HT1080 (cell line): ENCODE measurements at regions not wholly inside any gene's neighbourhood (a gene's known extent, or its start where the extent isn't known, plus 50 kb on each side); places are given as distances from the start of the nearest gene placed in this dataset.
A peak's percentile ranks its signal among the peaks of the same experiment; 100 is the strongest.
"Not testable (repeated sequence)": the region's sequence is repeated elsewhere in the genome, so short reads cannot be mapped to it uniquely, and the experiment has no call there.

Experiments used
- DNase-seq: peaks from one replicate; pipeline ENCODE4 v3.0.0-alpha.2; 2015; ENCODE audit warnings: low read depth

DNA sequence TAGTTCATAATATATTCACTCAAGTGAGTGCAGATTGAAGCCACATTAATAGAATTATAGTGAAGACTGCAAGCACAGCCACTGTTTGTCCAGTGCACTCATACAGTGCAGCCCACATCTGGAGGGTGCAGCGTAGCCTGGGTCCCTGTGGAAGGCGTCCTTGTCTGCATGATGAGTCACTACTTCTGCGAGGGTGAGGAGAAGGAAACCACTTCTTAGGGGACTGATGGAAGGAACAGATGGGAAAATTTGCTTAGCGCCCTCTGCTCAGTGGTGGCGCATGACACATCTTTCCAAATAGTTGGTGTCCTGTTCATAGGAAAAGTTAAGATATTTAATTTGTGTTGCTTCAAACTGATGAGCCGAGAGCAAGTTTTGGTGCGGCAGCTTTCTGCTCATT is 330.4 kb upstream of the SMIM21 start:
- DNase-seq, result peak; percentile 61

DNA sequence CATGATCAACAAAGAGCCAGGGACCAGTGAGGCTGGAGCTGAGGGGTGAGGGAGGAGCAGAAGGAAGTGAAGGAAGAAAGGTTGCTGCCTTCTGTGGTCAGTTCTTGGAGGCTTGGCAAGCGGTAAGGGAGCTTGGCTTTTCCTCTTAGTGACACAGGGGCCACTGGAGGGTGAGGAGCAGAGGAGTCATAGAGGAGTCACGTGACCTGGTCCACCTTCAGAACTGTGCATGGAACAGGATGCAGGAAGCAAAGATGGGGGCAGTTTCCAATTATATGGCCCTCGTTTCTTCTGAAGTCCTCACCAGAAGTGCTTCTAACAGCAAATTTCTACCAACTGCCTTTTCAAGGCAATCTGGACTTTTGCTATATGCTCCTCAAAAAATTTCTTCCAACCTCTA is 326.9 kb upstream of the SMIM21 start:
- DNase-seq, result peak; percentile 35

DNA sequence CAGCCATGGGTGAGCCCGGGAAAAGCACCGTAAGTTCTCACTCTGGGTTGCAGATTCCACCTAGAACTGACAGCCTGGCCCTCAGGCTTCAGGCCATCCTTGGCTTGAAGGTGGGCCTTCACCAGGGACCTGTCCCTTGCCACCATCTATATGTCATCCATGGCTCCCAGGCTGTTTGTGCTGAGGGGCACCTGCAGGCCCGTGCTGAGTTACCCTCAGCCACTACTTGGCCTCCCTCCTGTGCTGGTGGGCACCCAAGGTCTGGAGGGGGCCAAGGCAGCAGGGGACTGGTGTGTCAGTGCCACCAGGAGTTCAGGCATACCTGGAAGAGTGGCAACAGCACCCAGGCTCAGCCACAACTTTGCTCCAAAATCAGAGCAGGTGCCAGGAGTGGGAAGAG is 326.2 kb upstream of the SMIM21 start:
- DNase-seq, result no peak

DNA sequence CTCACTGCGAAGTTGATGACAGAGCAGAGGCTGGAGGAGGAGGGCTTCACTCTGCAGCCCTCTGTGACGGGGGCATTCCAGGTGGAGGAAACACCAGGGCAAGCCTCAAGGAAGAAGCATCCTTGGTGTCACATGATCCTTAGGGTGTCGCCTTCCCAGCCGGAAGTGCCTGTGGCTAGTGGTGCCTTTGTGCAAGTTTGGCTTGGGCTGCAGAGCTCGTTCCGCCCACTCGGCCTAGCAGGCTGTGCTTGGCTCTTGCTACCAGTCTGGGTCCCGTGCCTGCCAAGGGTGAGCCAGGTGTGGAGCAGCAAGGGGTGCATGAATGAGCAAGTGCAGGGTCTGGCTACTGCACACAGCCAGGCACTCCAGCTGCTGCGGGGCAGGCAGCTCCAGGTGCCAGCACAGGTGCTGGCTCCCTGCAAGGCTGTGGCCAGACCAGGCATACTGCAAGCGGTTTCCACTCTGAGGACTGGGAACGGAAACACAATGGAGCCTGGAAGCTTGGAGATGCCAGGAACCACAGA is 325.3 kb upstream of the SMIM21 start:
- no peak for DNase-seq

DNA sequence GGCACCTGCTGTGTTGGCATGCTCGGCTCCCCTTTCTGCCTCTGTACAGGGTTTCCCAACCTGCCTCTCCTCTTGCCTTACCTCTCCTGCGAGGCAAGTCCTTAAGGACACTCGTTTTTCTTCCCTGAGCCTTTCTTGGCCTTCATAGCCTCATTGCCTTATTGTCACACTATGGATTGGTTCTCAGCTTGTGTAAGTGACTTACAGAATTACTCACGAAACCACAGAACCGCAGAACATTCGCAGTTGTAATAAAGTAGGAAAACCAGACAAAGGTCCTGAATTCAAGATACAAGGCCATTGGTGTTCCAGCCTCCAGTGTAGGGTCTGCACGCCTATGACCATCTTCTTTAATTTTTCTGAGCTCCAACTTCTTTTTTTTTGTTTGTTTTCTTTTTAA is 317.6 kb upstream of the SMIM21 start:
- DNase-seq, result peak; percentile 53

DNA sequence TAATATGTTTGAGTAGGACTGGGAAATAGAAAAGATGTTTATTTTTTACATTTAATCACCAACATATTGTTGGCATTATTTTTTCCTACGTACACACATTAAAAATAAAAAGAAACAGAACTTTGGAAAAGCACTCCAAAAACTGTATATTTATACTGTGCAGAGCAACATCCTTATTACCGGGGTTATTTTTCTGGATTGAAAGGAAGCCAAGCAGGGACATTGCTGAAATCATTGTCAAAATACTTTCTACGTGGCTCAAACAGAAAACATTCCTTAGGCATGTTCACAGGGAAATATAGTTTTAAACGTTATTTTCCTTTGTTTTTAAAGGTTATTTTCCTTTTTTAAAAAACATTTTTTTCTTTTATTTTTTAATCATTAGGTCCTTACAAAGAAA is 315.0 kb upstream of the SMIM21 start:
- DNase-seq, result no peak

DNA sequence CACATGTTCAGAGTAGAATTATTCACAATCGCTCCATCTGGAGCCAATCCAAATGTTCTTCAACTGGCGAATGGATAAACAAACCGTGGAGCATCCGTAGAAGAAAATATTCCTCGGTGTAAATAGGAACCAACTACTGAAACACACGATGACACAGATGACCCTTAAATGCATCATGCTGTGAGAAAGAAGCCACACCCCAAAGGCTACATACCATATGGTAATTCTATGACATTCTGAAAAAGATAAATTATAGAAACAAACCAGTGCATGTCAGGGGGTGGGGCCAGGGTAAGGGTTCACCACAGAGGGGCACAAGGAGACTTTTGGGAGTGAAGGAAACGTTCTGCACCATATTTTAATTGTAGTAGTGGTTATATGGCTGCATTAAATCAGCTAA is 312.2 kb upstream of the SMIM21 start:
- no peak for DNase-seq

DNA sequence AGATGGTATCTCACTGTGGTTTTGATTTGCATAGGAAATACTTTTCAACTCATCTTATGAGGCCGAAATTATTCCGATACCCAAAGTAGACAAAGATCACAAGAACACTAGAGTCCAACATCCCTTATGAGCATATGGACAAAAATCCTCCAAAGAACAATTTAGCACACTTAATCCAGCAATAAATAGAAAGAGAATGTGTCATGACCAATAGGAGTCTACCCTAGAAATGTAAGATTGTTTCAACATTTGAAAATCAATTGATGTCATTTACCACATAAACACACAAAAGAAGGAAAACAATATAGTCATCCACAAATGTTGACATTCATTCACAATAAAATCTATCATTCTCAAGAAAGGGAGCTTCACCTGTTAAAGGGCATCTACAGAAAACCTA is 307.8 kb upstream of the SMIM21 start:
- no peak for DNase-seq

DNA sequence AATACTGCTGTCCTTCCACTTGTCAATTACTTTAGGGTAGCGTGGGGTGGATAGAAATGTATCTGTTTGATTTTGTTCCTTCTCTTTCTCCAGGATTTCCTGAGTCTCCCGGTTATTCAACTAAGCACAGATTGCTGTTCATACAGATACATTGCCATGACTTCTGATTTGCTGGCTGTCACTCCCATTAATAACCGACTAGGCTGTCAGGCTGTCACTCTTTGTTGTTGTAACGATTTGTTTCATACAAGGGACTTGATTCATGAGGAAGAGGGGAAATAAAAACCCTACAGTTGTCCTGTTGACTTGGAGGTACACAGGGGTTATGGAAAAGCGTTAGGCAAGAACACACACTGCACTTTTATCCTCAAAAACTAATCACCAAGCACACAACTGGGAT is 302.7 kb upstream of the SMIM21 start:
- no peak for DNase-seq

DNA sequence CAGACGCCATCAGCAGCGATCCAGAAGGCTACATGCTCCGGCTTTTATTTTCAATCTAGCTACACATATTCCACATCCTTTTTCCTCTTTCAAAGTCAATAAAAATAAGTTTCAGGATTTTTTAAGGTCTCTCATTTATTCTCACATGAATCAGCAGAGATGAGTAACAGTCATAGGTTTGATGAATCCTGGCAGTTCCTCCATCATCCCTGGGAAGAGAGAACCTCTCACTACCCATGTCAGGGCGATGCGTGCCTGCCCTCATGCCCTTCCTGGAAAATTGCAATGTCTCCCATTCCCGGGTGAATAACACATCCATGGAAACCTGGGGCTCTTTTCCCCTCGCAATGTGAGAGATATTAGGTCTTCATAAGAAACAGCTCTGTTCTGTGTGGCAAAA is 301.1 kb upstream of the SMIM21 start:
- peak; percentile 53 for DNase-seq

DNA sequence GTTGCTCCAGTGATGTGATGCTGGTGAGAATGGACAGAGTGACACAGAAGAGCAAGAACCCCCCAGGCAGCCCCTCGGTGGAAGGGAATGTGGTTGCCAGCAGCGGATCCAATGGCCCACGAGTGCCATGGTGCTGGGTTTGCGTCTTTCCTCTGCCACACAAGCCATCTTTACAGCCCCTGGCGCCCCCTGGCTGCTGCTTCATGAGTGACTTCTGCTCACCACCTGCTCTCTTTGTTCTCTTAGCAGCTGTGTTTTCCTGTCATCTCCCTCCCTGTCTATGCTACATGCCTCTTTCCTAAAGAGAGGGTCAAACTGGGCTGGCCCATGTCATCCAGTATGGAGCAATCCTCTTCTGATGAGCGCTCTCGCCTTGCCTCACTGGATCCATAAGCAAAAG is 300.0 kb upstream of the SMIM21 start:
- peak; percentile 47 for DNase-seq

DNA sequence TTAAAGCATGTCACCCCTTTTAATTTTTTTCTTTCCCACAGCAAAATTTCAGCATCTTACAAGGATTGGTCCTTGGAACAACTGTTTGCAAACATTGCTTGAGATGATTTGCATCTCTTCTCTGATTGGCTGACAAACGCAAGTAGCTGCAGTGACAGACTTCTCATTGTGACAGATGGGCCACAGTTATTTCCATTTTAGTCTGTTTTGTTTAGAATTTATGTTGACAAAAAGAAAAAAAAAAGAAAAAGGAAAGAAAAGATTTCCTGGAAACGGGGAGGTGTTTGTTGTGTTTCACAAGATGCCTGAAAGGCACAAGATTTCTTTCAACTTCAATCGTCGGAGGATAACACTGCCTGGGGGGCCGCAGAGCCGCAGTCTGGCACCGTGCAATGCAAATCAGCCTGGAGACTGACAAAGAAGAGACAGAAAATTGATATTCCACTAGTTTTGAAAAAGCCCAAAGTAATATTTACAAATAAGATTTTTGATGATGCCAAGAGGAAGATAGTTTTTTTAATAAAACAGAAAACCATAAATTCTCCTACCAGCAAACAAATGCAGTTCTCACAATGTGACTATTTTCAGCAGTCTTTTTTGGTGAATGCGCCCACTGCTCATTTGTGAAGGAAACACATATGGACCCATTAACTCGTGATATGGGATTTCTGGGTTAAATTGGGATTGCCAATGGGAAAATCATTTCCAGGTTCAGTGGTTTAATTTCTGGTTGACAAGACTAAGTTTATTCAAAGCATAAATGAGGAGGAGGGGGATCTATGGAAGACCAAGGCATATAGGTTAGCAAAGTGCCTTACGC is 296.2 kb upstream of the SMIM21 start:
- DNase-seq, result no peak

DNA sequence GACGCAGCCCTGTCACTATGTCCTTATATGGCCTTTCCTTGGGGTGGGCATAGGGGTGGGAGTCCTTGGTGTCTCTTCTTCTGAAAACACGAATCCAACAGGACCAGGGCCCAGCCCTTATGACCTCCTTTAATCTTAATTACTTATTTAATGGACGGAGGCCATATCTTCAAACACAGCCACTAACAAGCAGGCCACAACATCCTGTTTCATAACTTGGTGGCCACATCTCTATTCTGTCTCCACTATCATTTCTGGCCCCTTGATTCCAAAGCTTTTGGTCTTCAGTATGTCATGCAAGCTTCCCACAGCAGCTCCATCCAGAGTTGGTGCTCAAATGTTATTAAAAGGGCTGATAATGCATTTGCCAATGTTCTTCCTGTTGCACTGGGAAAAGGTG is 287.3 kb upstream of the SMIM21 start:
- DNase-seq, result no peak

DNA sequence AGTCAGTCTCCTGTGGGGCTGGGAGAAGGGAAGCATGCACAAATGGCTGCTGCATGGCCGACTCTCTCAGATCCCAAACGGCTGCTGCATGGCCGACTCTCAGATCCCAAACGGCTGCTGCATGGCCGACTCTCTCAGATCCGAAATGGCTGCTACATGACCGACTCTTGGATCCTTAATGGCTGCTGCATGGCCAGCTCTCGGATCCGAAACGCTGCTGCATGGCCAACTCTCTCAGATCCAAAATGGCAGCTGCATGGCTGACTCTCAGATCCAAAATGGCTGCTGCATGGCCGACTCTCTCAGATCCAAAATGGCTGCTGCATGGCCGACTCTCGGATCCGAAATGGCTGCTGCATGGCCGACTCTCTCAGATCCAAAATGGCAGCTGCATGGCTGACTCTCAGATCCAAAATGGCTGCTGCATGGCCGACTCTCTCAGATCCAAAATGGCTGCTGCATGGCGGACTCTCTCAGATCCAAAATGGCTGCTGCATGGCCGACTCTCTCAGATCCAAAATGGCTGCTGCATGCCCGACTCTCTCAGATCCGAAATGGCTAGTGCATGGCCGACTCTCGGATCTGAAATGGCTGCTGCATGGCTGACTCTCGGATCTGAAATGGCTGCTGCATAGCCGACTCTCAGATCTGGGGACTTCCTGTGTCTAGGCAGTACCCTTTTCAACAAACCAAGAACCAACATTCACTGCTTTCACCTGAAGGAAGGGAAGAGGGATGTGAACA is 284.8 kb upstream of the SMIM21 start:
- DNase-seq, result not testable (repeated sequence)

DNA sequence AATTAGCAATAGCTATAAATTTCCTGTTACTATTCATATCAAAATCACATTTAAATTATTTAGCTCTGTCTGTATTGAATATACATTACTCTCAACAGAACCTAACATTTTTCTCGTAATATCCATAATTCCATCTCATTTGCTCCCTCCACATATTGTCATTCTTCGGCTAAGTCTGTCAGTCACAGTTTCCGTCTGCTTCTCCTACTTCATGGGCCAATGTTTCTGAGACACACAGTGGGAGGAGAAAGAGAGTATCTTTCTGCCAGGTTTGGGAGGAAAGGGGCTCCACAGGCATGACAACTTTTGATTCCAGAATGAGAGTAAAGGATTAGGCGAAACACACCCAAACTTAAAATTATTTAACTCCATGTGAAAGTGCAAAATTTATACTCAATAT is 273.1 kb upstream of the SMIM21 start:
- no peak for DNase-seq

DNA sequence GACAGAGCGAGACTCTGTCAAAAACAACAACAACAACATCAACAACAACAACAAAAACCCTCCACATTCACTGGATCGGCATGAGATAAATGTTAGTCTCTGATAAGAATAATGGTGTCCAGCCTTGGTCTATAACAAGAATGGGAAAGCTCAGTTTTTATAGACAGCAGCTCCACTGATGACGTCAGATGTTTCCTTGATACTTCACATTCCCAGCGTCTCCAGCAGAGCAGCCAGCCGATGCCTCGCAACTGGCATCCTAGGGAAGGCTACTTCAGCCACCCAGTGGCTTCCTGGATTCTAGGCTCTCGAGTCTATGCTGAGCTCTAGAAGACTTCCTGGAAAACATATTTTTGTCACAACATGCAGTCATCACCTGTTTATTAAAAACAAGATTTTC is 271.4 kb upstream of the SMIM21 start:
- DNase-seq, result no peak

DNA sequence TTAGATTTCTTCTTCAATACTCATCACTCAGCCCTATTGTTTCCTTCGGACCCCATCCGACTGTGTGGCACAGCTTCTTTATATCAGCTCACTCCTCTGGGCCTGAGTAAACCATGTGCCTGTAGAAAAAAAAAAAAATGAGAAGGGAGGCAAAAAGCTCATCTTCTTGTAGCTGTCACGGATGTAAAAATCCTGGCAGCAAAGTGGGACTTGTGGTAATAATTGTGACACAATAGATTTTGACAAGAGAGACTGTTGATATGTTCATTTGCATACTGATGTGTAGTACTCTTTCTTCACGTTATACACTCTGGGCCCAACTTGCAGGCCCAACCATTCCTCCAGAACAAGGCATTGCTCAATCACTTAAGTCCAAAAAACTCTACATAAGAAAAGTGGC is 270.0 kb upstream of the SMIM21 start:
- no peak for DNase-seq

DNA sequence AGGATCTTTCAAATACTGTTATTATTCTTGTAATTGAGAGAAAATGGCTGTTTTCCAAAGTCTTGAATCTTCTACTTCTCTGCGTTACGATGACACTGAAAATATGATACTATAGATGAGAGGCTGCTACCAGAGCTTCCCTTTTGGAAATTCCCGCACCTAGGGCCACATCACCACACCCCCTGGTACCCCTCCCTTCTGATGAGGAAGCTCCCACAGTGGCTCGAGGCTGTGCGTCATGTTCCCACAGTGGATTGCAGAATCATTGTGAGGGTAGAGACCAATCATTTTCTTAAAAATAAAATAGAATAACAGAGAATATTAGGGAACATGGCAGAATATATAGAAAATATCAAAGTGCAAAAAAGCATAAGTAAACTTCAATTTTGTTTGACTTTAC is 268.9 kb upstream of the SMIM21 start:
- DNase-seq, result no peak

DNA sequence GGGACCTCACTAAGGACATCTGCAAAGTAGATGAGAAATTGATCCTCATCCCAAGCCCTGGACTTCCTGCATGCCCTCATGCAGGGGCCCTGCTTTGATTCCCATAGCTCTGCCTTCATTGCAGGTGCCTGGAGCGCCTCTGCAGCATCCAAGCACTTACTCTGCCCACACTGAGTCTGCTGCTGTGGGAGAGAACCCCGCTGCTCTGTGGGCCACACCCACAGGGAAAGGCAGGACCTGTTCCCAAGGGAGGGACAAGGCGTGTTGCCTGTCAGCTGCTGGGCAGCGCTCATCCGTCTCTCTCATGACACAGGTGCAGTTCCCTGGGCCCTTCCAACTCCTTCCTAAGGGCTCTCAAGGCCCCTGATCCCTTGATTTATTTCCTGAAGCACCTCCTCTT is 266.8 kb upstream of the SMIM21 start:
- DNase-seq, result no peak

DNA sequence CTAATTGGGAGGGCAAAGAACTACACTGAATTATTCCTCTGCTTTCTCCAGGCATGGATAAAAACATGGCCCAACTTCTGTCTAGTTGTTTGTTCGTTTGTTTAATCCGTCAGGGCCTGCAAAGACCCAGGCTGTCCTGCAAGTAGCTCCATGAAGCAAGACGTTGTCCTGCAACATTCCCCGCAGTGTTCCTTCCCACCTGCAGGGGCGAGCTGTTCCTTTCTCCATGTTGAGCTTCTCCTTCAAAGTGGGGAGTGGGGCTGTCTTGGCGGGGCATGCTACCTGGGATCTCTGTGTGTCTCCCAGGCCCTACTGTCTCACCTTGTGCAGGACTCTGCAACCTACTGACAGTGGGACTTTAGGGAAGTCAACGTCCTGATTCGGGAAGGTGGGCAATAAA is 264.0 kb upstream of the SMIM21 start:
- DNase-seq, result no peak

DNA sequence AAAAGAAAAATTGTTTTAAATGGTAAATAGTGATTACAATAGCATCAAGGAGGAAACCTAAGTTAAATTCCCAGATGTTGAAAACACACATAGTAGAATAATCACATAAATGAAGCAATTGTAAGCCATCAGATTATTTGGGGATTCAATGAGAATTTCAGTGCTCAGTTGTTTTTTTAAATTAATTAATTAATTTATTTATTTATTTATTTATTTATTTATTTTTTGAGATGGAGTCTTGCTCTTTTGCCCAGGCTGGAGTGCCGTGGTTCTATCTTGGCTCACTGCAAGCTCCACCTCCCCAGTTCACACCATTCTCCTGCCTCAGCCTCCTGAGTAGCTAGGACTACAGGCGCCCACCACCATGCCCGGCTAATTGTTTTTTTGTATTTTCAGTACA is 262.8 kb upstream of the SMIM21 start:
- not testable (repeated sequence) for DNase-seq

DNA sequence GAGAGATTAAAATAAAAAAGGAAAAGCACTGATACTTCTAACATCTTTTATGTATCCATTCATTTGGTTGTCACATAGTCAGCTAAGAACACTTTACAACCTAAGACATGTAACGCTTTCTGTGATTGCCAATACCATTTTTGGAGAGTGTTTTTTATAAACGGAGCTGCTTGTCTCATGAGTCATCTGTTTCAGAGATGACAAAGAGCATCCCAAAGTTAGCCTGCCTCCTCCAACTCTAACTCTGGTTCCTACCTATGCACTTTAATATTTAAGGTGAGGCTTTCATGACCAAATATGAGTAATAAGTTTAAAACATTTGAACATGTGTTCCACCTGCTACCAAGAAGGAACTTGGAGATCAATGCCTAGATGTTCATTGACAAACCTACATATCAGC is 260.1 kb upstream of the SMIM21 start:
- DNase-seq, result no peak

DNA sequence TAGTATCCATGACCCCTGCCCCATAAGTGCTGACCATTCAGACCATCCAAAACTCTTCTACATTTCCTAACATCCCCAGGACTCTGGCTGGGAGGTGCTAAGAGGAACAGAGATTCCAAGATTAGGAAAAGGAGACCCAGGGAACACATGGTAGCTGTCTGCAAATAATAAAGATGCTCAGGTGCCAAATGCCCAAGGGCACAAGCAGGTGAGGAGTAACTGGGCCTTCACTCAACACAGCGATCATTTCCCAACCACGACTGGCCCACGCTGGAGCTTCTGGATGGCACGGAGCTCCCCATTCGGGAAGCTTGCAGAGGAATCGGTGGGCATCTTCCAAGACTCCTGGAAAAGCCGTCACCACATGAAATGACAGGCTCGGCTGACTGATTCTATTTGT is 255.9 kb upstream of the SMIM21 start:
- DNase-seq, result no peak
